ENCODE measurements at regions not wholly inside any gene's neighbourhood (a gene's known extent, or its start where the extent isn't known, plus 50 kb on each side); places are given as distances from the start of the nearest gene placed in this dataset.

- DNase-seq = no peak
- Histone ChIP-seq H3F3A (ENCODE audit: insufficient read depth) (no peaks in the 10 kb centered on the region), H3K4me3 (no peak overlapping the region), H3K36me3 (ENCODE audit: low read depth) (no peaks in the 10 kb centered on the region), H2AFZ (no peak overlapping the region), H3K9me3 (ENCODE audit: low read depth) (no peaks in the 10 kb centered on the region), H3K27ac (no peak overlapping the region), H3K79me2 (ENCODE audit: insufficient read depth) (no peaks in the 10 kb centered on the region), H3K4me2 (ENCODE audit: unreplicated experiment) (no peak overlapping the region), H3K4me1 (ENCODE audit: insufficient read depth) (no peaks in the 10 kb centered on the region), H3K9ac (no peak overlapping the region), H3K27me3 (replicated peaks; ENCODE audit: insufficient read depth) (no peaks in the 10 kb centered on the region), H4K20me1 (ENCODE audit: insufficient read depth) (no peaks in the 10 kb centered on the region), H3K9me2 (ENCODE audit: insufficient read depth) (no peaks in the 10 kb centered on the region)
- TF ChIP-seq EZH2 (IDR thresholded peaks at IDR 0.05; ENCODE audit: insufficient read depth, poor library complexity, severe bottlenecking) (no peak), EZH2phosphoT487 (IDR thresholded peaks at IDR 0.05; ENCODE audit: insufficient read depth, low read depth) (no peak)
- in situ Hi-C loops (cut with MboI) = no loop called here
- 6 to 8% methylated on average over 13 of the region's 13 CpGs for WGBS, 2 experiments (ENCODE audit: low coverage in 1 of 2, low lambda C conversion rate in 2 of 2, missing lambda C conversion rate in 2 of 2)
Observed at GRCh38 chr14:97948841-97949240, 1151.7 kb downstream of the VRK1 start.

GRCh38 chr14:97956581-97957340 lies 1159.6 kb downstream of the VRK1 start:
- no peak overlapping the region for H3K9ac ChIP-seq
- no peaks in the 10 kb centered on the region for H3F3A ChIP-seq (ENCODE audit: insufficient read depth)
- TF ChIP-seq EZH2phosphoT487 (IDR thresholded peaks at IDR 0.05; ENCODE audit: insufficient read depth, low read depth) = no peak
- TF ChIP-seq EZH2 (IDR thresholded peaks at IDR 0.05; ENCODE audit: insufficient read depth, poor library complexity, severe bottlenecking) = no peak
- H3K27me3 ChIP-seq (replicated peaks; ENCODE audit: insufficient read depth) = no peaks in the 10 kb centered on the region
- H3K4me1 ChIP-seq (ENCODE audit: insufficient read depth) = no peaks in the 10 kb centered on the region
- no peak overlapping the region for H3K27ac ChIP-seq
- no peak overlapping the region for H3K4me2 ChIP-seq (ENCODE audit: unreplicated experiment)
- no peak overlapping the region for H2AFZ ChIP-seq
- no peaks in the 10 kb centered on the region for H4K20me1 ChIP-seq (ENCODE audit: insufficient read depth)
- in situ Hi-C loops (cut with MboI) = no loop called here
- H3K36me3 ChIP-seq (ENCODE audit: low read depth) = no peaks in the 10 kb centered on the region
- 12 to 13% methylated on average over 13 of the region's 13 CpGs for WGBS, 2 experiments (ENCODE audit: low coverage in 1 of 2, low lambda C conversion rate in 2 of 2, missing lambda C conversion rate in 2 of 2)
- H3K9me3 ChIP-seq (ENCODE audit: low read depth) = no peaks in the 10 kb centered on the region
- no peaks in the 10 kb centered on the region for H3K79me2 ChIP-seq (ENCODE audit: insufficient read depth)
- H3K9me2 ChIP-seq (ENCODE audit: insufficient read depth) = no peaks in the 10 kb centered on the region
- H3K4me3 ChIP-seq = no peak overlapping the region
- DNase-seq = no peak

GRCh38 chr14:97959251-97959650 lies 1162.1 kb downstream of the VRK1 start:
- H3K9ac ChIP-seq = no peak overlapping the region
- no peaks in the 10 kb centered on the region for H3K4me1 ChIP-seq (ENCODE audit: insufficient read depth)
- H3K79me2 ChIP-seq (ENCODE audit: insufficient read depth) = no peaks in the 10 kb centered on the region
- no peak for DNase-seq
- H3K4me3 ChIP-seq = no peak overlapping the region
- no peak overlapping the region for H2AFZ ChIP-seq
- no peaks in the 10 kb centered on the region for H3F3A ChIP-seq (ENCODE audit: insufficient read depth)
- in situ Hi-C loops (cut with MboI) = no loop called here
- H3K4me2 ChIP-seq (ENCODE audit: unreplicated experiment) = no peak overlapping the region
- H3K9me3 ChIP-seq (ENCODE audit: low read depth) = no peaks in the 10 kb centered on the region
- H3K9me2 ChIP-seq (ENCODE audit: insufficient read depth) = no peaks in the 10 kb centered on the region
- H3K27ac ChIP-seq = no peak overlapping the region
- whole genome bisulfite sequencing, 2 experiments (ENCODE audit: low coverage in 1 of 2, low lambda C conversion rate in 2 of 2, missing lambda C conversion rate in 2 of 2) = 50 to 66% methylated on average over 4 of the region's 4 CpGs
- no peaks in the 10 kb centered on the region for H4K20me1 ChIP-seq (ENCODE audit: insufficient read depth)
- TF ChIP-seq EZH2phosphoT487 (IDR thresholded peaks at IDR 0.05; ENCODE audit: insufficient read depth, low read depth) (no peak), EZH2 (IDR thresholded peaks at IDR 0.05; ENCODE audit: insufficient read depth, poor library complexity, severe bottlenecking) (no peak)
- H3K36me3 ChIP-seq (ENCODE audit: low read depth) = no peaks in the 10 kb centered on the region
- H3K27me3 ChIP-seq (replicated peaks; ENCODE audit: insufficient read depth) = no peaks in the 10 kb centered on the region

- no peaks in the 10 kb centered on the region for H3K36me3 ChIP-seq (ENCODE audit: low read depth)
- in situ Hi-C loops (cut with MboI) = no loop called here
- no peaks in the 10 kb centered on the region for H3K9me3 ChIP-seq (ENCODE audit: low read depth)
- H3K9ac ChIP-seq = no peak overlapping the region
- no peaks in the 10 kb centered on the region for H3K27me3 ChIP-seq (replicated peaks; ENCODE audit: insufficient read depth)
- no peaks in the 10 kb centered on the region for H4K20me1 ChIP-seq (ENCODE audit: insufficient read depth)
- no peak overlapping the region for H2AFZ ChIP-seq
- no peak overlapping the region for H3K4me2 ChIP-seq (ENCODE audit: unreplicated experiment)
- H3K27ac ChIP-seq = no peak overlapping the region
- H3K4me1 ChIP-seq (ENCODE audit: insufficient read depth) = no peaks in the 10 kb centered on the region
- no peaks in the 10 kb centered on the region for H3F3A ChIP-seq (ENCODE audit: insufficient read depth)
- no peak overlapping the region for H3K4me3 ChIP-seq
- H3K79me2 ChIP-seq (ENCODE audit: insufficient read depth) = no peaks in the 10 kb centered on the region
- H3K9me2 ChIP-seq (ENCODE audit: insufficient read depth) = no peaks in the 10 kb centered on the region
- 14 to 17% methylated on average over 4 of the region's 4 CpGs for WGBS, 2 experiments (ENCODE audit: low coverage in 1 of 2, low lambda C conversion rate in 2 of 2, missing lambda C conversion rate in 2 of 2)
- TF ChIP-seq EZH2 (IDR thresholded peaks at IDR 0.05; ENCODE audit: insufficient read depth, poor library complexity, severe bottlenecking) (no peak), EZH2phosphoT487 (IDR thresholded peaks at IDR 0.05; ENCODE audit: insufficient read depth, low read depth) (no peak)
- no peak for DNase-seq
Observed at GRCh38 chr14:97960436-97960835, 1163.3 kb downstream of the VRK1 start.

Data from GM23248 (cell line).